Hepatocyte (in vitro differentiated cells): ENCODE measurements at regions not wholly inside any gene's neighbourhood (a gene's known extent, or its start where the extent isn't known, plus 50 kb on each side); places are given as distances from the start of the nearest gene placed in this dataset.

Source experiments
- CTCF ChIP-seq: fragments of 200-600 bp; sonication (generic); IDR thresholded peaks from 2 replicates; pipeline ENCODE4 v1.5.1; 2016; ENCODE audit warnings: antibody characterized with exemption, mild to moderate bottlenecking; ENCODE audit not compliant: poor library complexity
- EZH2 ChIP-seq: fragments of 200-600 bp; sonication (generic); IDR thresholded peaks from 2 replicates; pipeline ENCODE4 v1.6.1; 2016; ENCODE audit warnings: antibody characterized with exemption, mild to moderate bottlenecking, borderline replicate concordance
- EZH2phosphoT487 ChIP-seq: fragments of 200-600 bp; sonication (generic); IDR thresholded peaks from one replicate; pipeline ENCODE4 v1.6.1; 2018; ENCODE audit warnings: antibody characterized with exemption, mild to moderate bottlenecking, low read depth, moderate library complexity; ENCODE audit not compliant: unreplicated experiment, severe bottlenecking

- no peak for TF ChIP-seq CTCF
- TF ChIP-seq EZH2 = no peak
- TF ChIP-seq EZH2phosphoT487 = no peak
These were observed 143.0 kb upstream of the GYPA start for GRCh38 chr4:144283526-144283925.
